ENCODE measurements at regions not wholly inside any gene's neighbourhood (a gene's known extent, or its start where the extent isn't known, plus 50 kb on each side); places are given as distances from the start of the nearest gene placed in this dataset.
"Not testable (repeated sequence)": the region's sequence is repeated elsewhere in the genome, so short reads cannot be mapped to it uniquely, and the experiment has no call there.

GRCh38 chr7:106447318-106447847, 162.6 kb upstream of the NAMPT start:
- Histone ChIP-seq H3K4me3 (ENCODE audit: low read length in 3 of 3) (no peak overlapping the region), H3K9me3 (ENCODE audit: control insufficient read depth in 2 of 3, insufficient read depth in 1 of 3, low read length in 3 of 3) (no peaks in the 10 kb centered on the region), H3K27me3 (ENCODE audit: control insufficient read depth, insufficient read depth, low read length) (no peaks in the 10 kb centered on the region), H3K4me1 (ENCODE audit: control insufficient read depth in 2 of 3, insufficient read depth in 2 of 3, low read depth in 1 of 3, low read length in 3 of 3) (no peaks in the 10 kb centered on the region), H3K27ac (ENCODE audit: low read depth in 2 of 2, low read length in 2 of 2) (no peak overlapping the region), H3K9ac (ENCODE audit: low read length in 3 of 3) (no peak overlapping the region), H3K36me3 (ENCODE audit: control insufficient read depth in 2 of 3, insufficient read depth in 3 of 3, low read length in 3 of 3) (no peaks in the 10 kb centered on the region)
- TF ChIP-seq CTCF (IDR thresholded peaks at IDR 0.05; ENCODE audit: borderline replicate concordance, extremely low read depth, insufficient read depth): no peak
- FAIRE-seq (no peak), DNase-seq (no peak)
- intact Hi-C loops (cut with DNase I): no loop called here

- H3K4me1 ChIP-seq (ENCODE audit: control insufficient read depth in 2 of 3, insufficient read depth in 2 of 3, low read depth in 1 of 3, low read length in 3 of 3); DNase-seq; H3K27ac ChIP-seq (ENCODE audit: low read depth in 2 of 2, low read length in 2 of 2); H3K9ac ChIP-seq (ENCODE audit: low read length in 3 of 3); H3K27me3 ChIP-seq (ENCODE audit: control insufficient read depth, insufficient read depth, low read length); H3K36me3 ChIP-seq (ENCODE audit: control insufficient read depth in 2 of 3, insufficient read depth in 3 of 3, low read length in 3 of 3); H3K9me3 ChIP-seq (ENCODE audit: control insufficient read depth in 2 of 3, insufficient read depth in 1 of 3, low read length in 3 of 3); intact Hi-C loops (cut with DNase I); H3K4me3 ChIP-seq (ENCODE audit: low read length in 3 of 3); FAIRE-seq: not testable (repeated sequence)
These were observed 160.6 kb upstream of the NAMPT start for GRCh38 chr7:106445366-106445765.

- intact Hi-C loops (cut with DNase I): no loop called here
- H3K4me1 ChIP-seq (ENCODE audit: control insufficient read depth in 2 of 3, insufficient read depth in 2 of 3, low read depth in 1 of 3, low read length in 3 of 3): no peaks in the 10 kb centered on the region
- no peak overlapping the region for H3K27ac ChIP-seq (ENCODE audit: low read depth in 2 of 2, low read length in 2 of 2)
- DNase-seq (no peak), FAIRE-seq (no peak)
- TF ChIP-seq CTCF (IDR thresholded peaks at IDR 0.05; ENCODE audit: borderline replicate concordance, extremely low read depth, insufficient read depth): no peak
- no peaks in the 10 kb centered on the region for H3K9me3 ChIP-seq (ENCODE audit: control insufficient read depth in 2 of 3, insufficient read depth in 1 of 3, low read length in 3 of 3)
- no peak overlapping the region for H3K4me3 ChIP-seq (ENCODE audit: low read length in 3 of 3)
- no peaks in the 10 kb centered on the region for H3K36me3 ChIP-seq (ENCODE audit: control insufficient read depth in 2 of 3, insufficient read depth in 3 of 3, low read length in 3 of 3)
- no peaks in the 10 kb centered on the region for H3K27me3 ChIP-seq (ENCODE audit: control insufficient read depth, insufficient read depth, low read length)
- H3K9ac ChIP-seq (ENCODE audit: low read length in 3 of 3): no peak overlapping the region
These were observed 159.4 kb upstream of the NAMPT start for GRCh38 chr7:106444068-106444655.

GRCh38 chr7:106443156-106443555, 158.4 kb upstream of the NAMPT start:
- FAIRE-seq (no peak), DNase-seq (no peak)
- H3K27me3 ChIP-seq (ENCODE audit: control insufficient read depth, insufficient read depth, low read length): no peaks in the 10 kb centered on the region
- H3K4me3 ChIP-seq (ENCODE audit: low read length in 3 of 3): no peak overlapping the region
- no peaks in the 10 kb centered on the region for H3K4me1 ChIP-seq (ENCODE audit: control insufficient read depth in 2 of 3, insufficient read depth in 2 of 3, low read depth in 1 of 3, low read length in 3 of 3)
- H3K27ac ChIP-seq (ENCODE audit: low read depth in 2 of 2, low read length in 2 of 2): no peak overlapping the region
- H3K36me3 ChIP-seq (ENCODE audit: control insufficient read depth in 2 of 3, insufficient read depth in 3 of 3, low read length in 3 of 3): no peaks in the 10 kb centered on the region
- no peak overlapping the region for H3K9ac ChIP-seq (ENCODE audit: low read length in 3 of 3)
- H3K9me3 ChIP-seq (ENCODE audit: control insufficient read depth in 2 of 3, insufficient read depth in 1 of 3, low read length in 3 of 3): no peaks in the 10 kb centered on the region
- no peak for TF ChIP-seq CTCF (IDR thresholded peaks at IDR 0.05; ENCODE audit: borderline replicate concordance, extremely low read depth, insufficient read depth)
- intact Hi-C loops (cut with DNase I): no loop called here
